ENCODE measurements at regions not wholly inside any gene's neighbourhood (a gene's known extent, or its start where the extent isn't known, plus 50 kb on each side); places are given as distances from the start of the nearest gene placed in this dataset.

DNA sequence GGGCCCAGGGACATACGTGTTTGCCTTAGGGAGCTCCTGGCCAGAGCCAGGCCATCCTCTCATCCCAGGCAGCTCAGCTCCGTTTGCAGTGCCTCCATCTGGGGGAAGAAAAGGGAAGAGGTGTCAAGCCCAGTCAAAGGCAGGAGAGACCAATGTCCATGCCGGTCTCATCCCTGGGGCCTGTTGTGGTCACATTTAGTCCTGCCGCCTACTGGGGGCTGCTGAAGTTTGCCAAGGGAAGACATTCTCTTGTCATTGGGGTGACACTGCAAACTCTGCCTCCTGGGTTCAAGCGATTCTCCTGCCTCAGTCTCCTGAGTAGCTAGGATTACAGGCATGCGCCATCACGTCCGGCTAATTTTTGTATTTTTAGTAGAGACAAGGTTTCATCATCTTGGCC is 195.2 kb downstream of the UQCRFS1 start:
- ChIA-PET POLR2A (no interaction called here), CTCF (interaction anchor here (0.6 kb wide), 1 partner anchor 10 kb away, joined by 3 read pairs; no protein-coding TSS in a partner anchor)
- no peak for DNase-seq (ENCODE audit: extremely low spot score)
- no peak for TF ChIP-seq TARDBP (IDR thresholded peaks at IDR 0.05)

- DNase-seq (ENCODE audit: extremely low spot score), result no peak
- no peak for TF ChIP-seq BHLHE40 (IDR thresholded peaks at IDR 0.05; ENCODE audit: borderline replicate concordance)
- TF ChIP-seq LEF1 (IDR thresholded peaks at IDR 0.05; ENCODE audit: borderline replicate concordance), result no peak
- TF ChIP-seq HDGF (IDR thresholded peaks at IDR 0.05; ENCODE audit: borderline replicate concordance), result no peak
- TF ChIP-seq ZNF384 (IDR thresholded peaks at IDR 0.05), result no peak
- no peak for TF ChIP-seq FOXA1 (IDR thresholded peaks at IDR 0.05)
- no peak for TF ChIP-seq NFRKB (IDR thresholded peaks at IDR 0.05)
- TF ChIP-seq TARDBP (IDR thresholded peaks at IDR 0.05), result no peak
- TF ChIP-seq SUZ12 (IDR thresholded peaks at IDR 0.05), result no peak
- no peak for TF ChIP-seq SP1 (IDR thresholded peaks at IDR 0.05)
- TF ChIP-seq CTBP1 (IDR thresholded peaks at IDR 0.05; ENCODE audit: borderline replicate concordance), result no peak
- no peak for TF ChIP-seq ELF4 (IDR thresholded peaks at IDR 0.05)
- no peak for TF ChIP-seq FOXK2 (IDR thresholded peaks at IDR 0.05)
- no peak for TF ChIP-seq FOXM1 (IDR thresholded peaks at IDR 0.05; ENCODE audit: borderline replicate concordance)
- no peak for TF ChIP-seq ARNT (IDR thresholded peaks at IDR 0.05)
- ChIA-PET POLR2A (no interaction called here), CTCF (interaction anchor here (0.6 kb wide), 1 partner anchor 10 kb away, joined by 3 read pairs; no protein-coding TSS in a partner anchor)
Observed at GRCh38 chr19:29016926-29017760, 195.8 kb downstream of the UQCRFS1 start.

DNA sequence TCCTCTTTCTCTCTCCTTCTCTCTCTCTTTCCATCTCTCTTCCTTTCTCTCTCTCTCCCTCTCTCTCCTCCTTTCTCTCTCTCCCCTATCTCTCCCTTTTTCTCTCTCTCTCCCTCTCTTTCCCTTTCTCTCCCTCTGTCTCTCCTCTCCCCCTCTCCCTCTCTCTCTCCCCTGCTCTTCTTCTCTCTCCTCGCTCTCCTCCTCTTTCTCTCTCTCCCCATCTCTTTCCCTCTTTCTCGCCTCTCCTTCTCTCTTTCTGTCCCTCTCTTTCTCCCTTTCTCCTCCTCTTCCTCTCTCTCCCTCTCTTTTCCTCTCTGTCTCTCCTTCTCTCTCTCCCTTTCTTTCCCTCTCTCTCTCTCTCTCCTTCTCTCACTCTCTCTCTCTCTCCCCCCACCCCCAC is 196.6 kb downstream of the UQCRFS1 start:
- no peak for DNase-seq (ENCODE audit: extremely low spot score)
- CTCF ChIA-PET, result no interaction called here
- no peak for TF ChIP-seq ZNF384 (IDR thresholded peaks at IDR 0.05)
- TF ChIP-seq PKNOX1 (IDR thresholded peaks at IDR 0.05), result no peak
- TF ChIP-seq SUZ12 (IDR thresholded peaks at IDR 0.05), result no peak
- POLR2A ChIA-PET, result no interaction called here

- POLR2A ChIA-PET, result no interaction called here
- CTCF ChIA-PET, result no interaction called here
- TF ChIP-seq LEF1 (IDR thresholded peaks at IDR 0.05; ENCODE audit: borderline replicate concordance) (no peak), HDGF (IDR thresholded peaks at IDR 0.05; ENCODE audit: borderline replicate concordance) (no peak), ELF4 (IDR thresholded peaks at IDR 0.05) (no peak), FOXM1 (IDR thresholded peaks at IDR 0.05; ENCODE audit: borderline replicate concordance) (no peak), BHLHE40 (IDR thresholded peaks at IDR 0.05; ENCODE audit: borderline replicate concordance) (no peak), FOXK2 (IDR thresholded peaks at IDR 0.05) (no peak), SUZ12 (IDR thresholded peaks at IDR 0.05) (no peak), PKNOX1 (IDR thresholded peaks at IDR 0.05) (no peak), ZNF384 (IDR thresholded peaks at IDR 0.05) (no peak), SP1 (IDR thresholded peaks at IDR 0.05) (no peak), TARDBP (IDR thresholded peaks at IDR 0.05) (no peak), CTBP1 (IDR thresholded peaks at IDR 0.05; ENCODE audit: borderline replicate concordance) (no peak)
- DNase-seq (ENCODE audit: extremely low spot score), result no peak
Observed at GRCh38 chr19:29015569-29015968, 197.4 kb downstream of the UQCRFS1 start.

DNA sequence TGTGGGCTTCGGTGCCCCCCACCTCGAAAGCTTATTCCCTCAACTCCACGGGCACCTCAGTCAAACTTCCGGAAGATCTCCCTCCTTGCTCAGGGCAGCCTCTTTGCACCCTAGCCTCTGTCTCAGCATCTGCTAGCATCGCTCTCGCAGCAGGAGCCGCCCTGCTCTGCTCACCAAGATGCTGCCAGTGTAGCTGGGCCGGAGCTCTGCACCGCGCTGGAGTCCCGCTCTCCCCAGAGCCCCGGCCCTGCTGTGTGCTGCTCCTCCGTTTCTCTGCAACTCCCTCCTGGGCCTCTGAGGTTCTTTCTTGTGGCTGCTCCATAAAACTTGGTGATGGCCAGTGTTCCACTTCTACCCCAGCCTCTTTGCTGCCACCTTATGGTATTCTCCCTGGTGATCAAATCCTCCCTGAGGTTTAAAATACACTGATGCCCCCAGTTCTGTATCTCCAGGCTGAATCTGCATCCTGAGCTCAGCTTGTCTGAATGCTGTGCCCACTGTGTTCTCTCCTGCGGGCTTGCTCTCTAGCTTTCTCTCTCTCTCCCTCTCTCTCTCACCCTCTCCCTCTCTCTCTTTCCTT is 198.0 kb downstream of the UQCRFS1 start:
- CTCF ChIA-PET, result no interaction called here
- DNase-seq (ENCODE audit: extremely low spot score), result no peak
- POLR2A ChIA-PET, result no interaction called here
- TF ChIP-seq HDGF (IDR thresholded peaks at IDR 0.05; ENCODE audit: borderline replicate concordance) (no peak), TARDBP (IDR thresholded peaks at IDR 0.05) (no peak), FOXK2 (IDR thresholded peaks at IDR 0.05) (no peak), SP1 (IDR thresholded peaks at IDR 0.05) (no peak), PKNOX1 (IDR thresholded peaks at IDR 0.05) (no peak), FOXM1 (IDR thresholded peaks at IDR 0.05; ENCODE audit: borderline replicate concordance) (no peak), LEF1 (IDR thresholded peaks at IDR 0.05; ENCODE audit: borderline replicate concordance) (no peak)

- ChIA-PET POLR2A (no interaction called here), CTCF (no interaction called here)
- no peak for DNase-seq (ENCODE audit: extremely low spot score)
- TF ChIP-seq CTBP1 (IDR thresholded peaks at IDR 0.05; ENCODE audit: borderline replicate concordance) (no peak), TARDBP (IDR thresholded peaks at IDR 0.05) (no peak), NFRKB (IDR thresholded peaks at IDR 0.05) (no peak), BHLHE40 (IDR thresholded peaks at IDR 0.05; ENCODE audit: borderline replicate concordance) (no peak), ARNT (IDR thresholded peaks at IDR 0.05) (no peak), FOXA1 (IDR thresholded peaks at IDR 0.05) (no peak), FOXM1 (IDR thresholded peaks at IDR 0.05; ENCODE audit: borderline replicate concordance) (no peak), L3MBTL2 (conservative IDR thresholded peaks at IDR 0.05) (no peak), SP1 (IDR thresholded peaks at IDR 0.05) (no peak), ELF4 (IDR thresholded peaks at IDR 0.05) (no peak), LEF1 (IDR thresholded peaks at IDR 0.05; ENCODE audit: borderline replicate concordance) (no peak)
Observed at GRCh38 chr19:29013988-29014387, 199.0 kb downstream of the UQCRFS1 start.
